Liver (tissue), 3 donors: ENCODE measurements at regions not wholly inside any gene's neighbourhood (a gene's known extent, or its start where the extent isn't known, plus 50 kb on each side); places are given as distances from the start of the nearest gene placed in this dataset.

ENCODE experiments used
- CTCF ChIP-seq: fragments of 150-350 bp; IDR thresholded peaks from 2 replicates; pipeline ENCODE4 v1.5.1; 2017; ENCODE audit warnings: improper control_type of control experiment, low read depth, low read length; ENCODE audit not compliant: missing input control
- GABPA ChIP-seq, 2 donors: IDR thresholded peaks in 1 of 2; conservative IDR thresholded peaks in 1 of 2; 2 replicates each; pipeline ENCODE4 v1.6.1; 2016; ENCODE audit warnings: antibody characterized with exemption in 2 of 2, mild to moderate bottlenecking in 1 of 2, moderate library complexity in 1 of 2
- JUND ChIP-seq, 2 donors: IDR thresholded peaks; 2 replicates each; pipeline ENCODE4 v1.6.1; 2016; ENCODE audit warnings: antibody characterized with exemption in 2 of 2
- NR2F2 ChIP-seq: IDR thresholded peaks from 2 replicates; pipeline ENCODE4 v1.6.1; 2016; ENCODE audit warnings: antibody characterized with exemption
- RAD21 ChIP-seq, 2 donors: IDR thresholded peaks; 2 replicates each; pipeline ENCODE4 v1.6.1; 2016; ENCODE audit warnings: antibody characterized with exemption in 2 of 2, mild to moderate bottlenecking in 2 of 2
- RXRA ChIP-seq, 2 donors: IDR thresholded peaks; 2 replicates each; pipeline ENCODE4 v1.6.1; 2017 to 2018; ENCODE audit warnings: antibody characterized with exemption in 2 of 2, mild to moderate bottlenecking in 1 of 2
- SP1 ChIP-seq: IDR thresholded peaks from 2 replicates; pipeline ENCODE4 v1.6.1; 2018; ENCODE audit warnings: antibody characterized with exemption, mild to moderate bottlenecking
- donor health status: healthy.
- donor health status: healthy.

GRCh38 chr1:193749868-193750267 is 563.5 kb upstream of the B3GALT2 start:
- TF ChIP-seq SP1 (no peak), NR2F2 (no peak), CTCF (no peak), RAD21 (IDR thresholded peaks at IDR 0.05) (no peak), JUND (IDR thresholded peaks at IDR 0.05) (no peak), RXRA (IDR thresholded peaks at IDR 0.05) (no peak), GABPA (IDR thresholded peaks at IDR 0.05 in 1 of 2, conservative IDR thresholded peaks at IDR 0.05 in 1 of 2) (no peak)
